Testis (tissue), 2 donors: ENCODE measurements at regions not wholly inside any gene's neighbourhood (a gene's known extent, or its start where the extent isn't known, plus 50 kb on each side); places are given as distances from the start of the nearest gene placed in this dataset.

Experiments
- DNase-seq: peaks from one replicate; pipeline ENCODE4 v3.0.0-alpha.2; 2019
- H3K27ac ChIP-seq, 2 donors: fragments of 200-600 bp; sonication (generic); one replicate each; pipeline ENCODE4 v1.5.1; 2019
- H3K27me3 ChIP-seq: fragments of 200-600 bp; sonication (generic); one replicate; pipeline ENCODE4 v1.5.1; 2019
- H3K36me3 ChIP-seq: fragments of 200-600 bp; sonication (generic); one replicate; pipeline ENCODE4 v1.5.1; 2017; ENCODE audit warnings: low read depth; ENCODE audit errors: missing control alignments
- H3K4me1 ChIP-seq: fragments of 200-600 bp; sonication (generic); one replicate; pipeline ENCODE4 v1.5.1; 2019
- H3K4me3 ChIP-seq, 2 donors: fragments of 200-600 bp; sonication (generic); one replicate each; pipeline ENCODE4 v1.5.1; 2017 to 2019
- H3K9me3 ChIP-seq: fragments of 200-600 bp; sonication (generic); one replicate; pipeline ENCODE4 v1.5.1; 2017
- CTCF ChIP-seq, 3 experiments: fragments of 450-650 bp in 2 of 3; fragments of 200-600 bp in 1 of 3; sonication (generic) in 1 of 3; IDR thresholded peaks; one replicate each; pipeline ENCODE4 v1.5.1; 2016 to 2019; ENCODE audit warnings: antibody characterized with exemption in 3 of 3, mild to moderate bottlenecking in 2 of 3, moderate library complexity in 1 of 3
- POLR2A ChIP-seq: fragments of 450-650 bp; IDR thresholded peaks from one replicate; pipeline ENCODE4 v1.6.1; 2017; ENCODE audit warnings: antibody characterized with exemption, mild to moderate bottlenecking, moderate library complexity
- WGBS, 2 donors: methylation state at CpG; one replicate each; pipeline ENCODE4 v1.1.5; 2018; 5-methylcytosine and 5-hydroxymethylcytosine counted together
- intact Hi-C: fragments of 100-400 bp; cut with DNase I; formaldehyde crosslinking; loops from one replicate; pipeline ENCODE4 v1.15.1; 2023; ENCODE audit warnings: low total_unique reads

- intact Hi-C loops = no loop called here
- H3K9me3 ChIP-seq = no peaks in the 10 kb centered on the region
- H3K4me3 ChIP-seq = no peak overlapping the region
- no peaks in the 10 kb centered on the region for H3K36me3 ChIP-seq
- H3K4me1 ChIP-seq = no peaks in the 10 kb centered on the region
- no peaks in the 10 kb centered on the region for H3K27me3 ChIP-seq
- no peak for DNase-seq
- 83 to 84% methylated on average over 2 of the region's 2 CpGs for WGBS, 2 donors
- TF ChIP-seq POLR2A = no peak
- TF ChIP-seq CTCF (IDR thresholded peaks at IDR 0.05) = no peak
- H3K27ac ChIP-seq = no peak overlapping the region
Measured at GRCh38 chr14:25628978-25629377, 579.0 kb upstream of the STXBP6 start.

- Histone ChIP-seq H3K9me3 (no peaks in the 10 kb centered on the region), H3K27me3 (no peaks in the 10 kb centered on the region), H3K27ac (no peak overlapping the region), H3K4me3 (no peak overlapping the region), H3K4me1 (no peaks in the 10 kb centered on the region), H3K36me3 (no peaks in the 10 kb centered on the region)
- no peak for DNase-seq
- intact Hi-C loops = no loop called here
- 70 to 98% methylated on average over 2 of the region's 2 CpGs for WGBS, 2 donors
- TF ChIP-seq CTCF (IDR thresholded peaks at IDR 0.05) = no peak
- no peak for TF ChIP-seq POLR2A
Measured at GRCh38 chr14:25628390-25628789, 578.4 kb upstream of the STXBP6 start.

GRCh38 chr14:25626986-25627385 lies 577.0 kb upstream of the STXBP6 start:
- Histone ChIP-seq H3K4me1 (no peaks in the 10 kb centered on the region), H3K4me3 (no peak overlapping the region), H3K27me3 (no peaks in the 10 kb centered on the region), H3K36me3 (no peaks in the 10 kb centered on the region), H3K27ac (no peak overlapping the region), H3K9me3 (no peaks in the 10 kb centered on the region)
- intact Hi-C loops = no loop called here
- DNase-seq = no peak
- 44 to 59% methylated on average over 2 of the region's 2 CpGs for WGBS, 2 donors
- TF ChIP-seq POLR2A (no peak), CTCF (IDR thresholded peaks at IDR 0.05) (no peak)

- DNase-seq = no peak
- no peaks in the 10 kb centered on the region for H3K27me3 ChIP-seq
- 82 to 92% methylated on average over 1 of the region's 1 CpG for WGBS, 2 donors
- no peak overlapping the region for H3K27ac ChIP-seq
- intact Hi-C loops = no loop called here
- H3K4me3 ChIP-seq = no peak overlapping the region
- TF ChIP-seq CTCF (IDR thresholded peaks at IDR 0.05) = no peak
- no peak for TF ChIP-seq POLR2A
- H3K36me3 ChIP-seq = no peaks in the 10 kb centered on the region
- no peaks in the 10 kb centered on the region for H3K9me3 ChIP-seq
- H3K4me1 ChIP-seq = no peaks in the 10 kb centered on the region
Measured at GRCh38 chr14:25622763-25623162, 572.8 kb upstream of the STXBP6 start.

GRCh38 chr14:25620515-25620914 lies 570.6 kb upstream of the STXBP6 start:
- TF ChIP-seq POLR2A = no peak
- no peak for TF ChIP-seq CTCF (IDR thresholded peaks at IDR 0.05)
- Histone ChIP-seq H3K27me3 (no peaks in the 10 kb centered on the region), H3K9me3 (no peaks in the 10 kb centered on the region), H3K27ac (no peak overlapping the region), H3K4me1 (no peaks in the 10 kb centered on the region), H3K4me3 (no peak overlapping the region), H3K36me3 (no peaks in the 10 kb centered on the region)
- intact Hi-C loops = no loop called here
- no peak for DNase-seq
